ENCODE measurements at regions not wholly inside any gene's neighbourhood (a gene's known extent, or its start where the extent isn't known, plus 50 kb on each side); places are given as distances from the start of the nearest gene placed in this dataset.
A peak's percentile ranks its signal among the peaks of the same experiment; 100 is the strongest.

- WGBS (ENCODE audit: insufficient coverage, low coverage, low lambda C conversion rate, missing lambda C conversion rate): 57% methylated on average over 5 of the region's 12 CpGs
- ATAC-seq: peak in 1 of 4 donors; percentile 25
- no peaks in the 10 kb centered on the region for H3K4me1 ChIP-seq
- no peak overlapping the region for H3K27ac ChIP-seq
- no peaks in the 10 kb centered on the region for H3K27me3 ChIP-seq
- DNase-seq: no peak
- H3K36me3 ChIP-seq: no peaks in the 10 kb centered on the region
- intact Hi-C loops (cut with DNase I): no loop called here
- H3K4me3 ChIP-seq: no peak overlapping the region
- TF ChIP-seq CTCF (IDR thresholded peaks at IDR 0.05): no peak
- TF ChIP-seq POLR2A (IDR thresholded peaks at IDR 0.05): no peak
- no peaks in the 10 kb centered on the region for H3K9me3 ChIP-seq
Measured at GRCh38 chr6:41488433-41489119, 57.6 kb upstream of the FOXP4 start.

GRCh38 chr6:41489120-41489851 lies 56.9 kb upstream of the FOXP4 start:
- Histone ChIP-seq H3K27ac (no peak overlapping the region), H3K9me3 (no peaks in the 10 kb centered on the region), H3K36me3 (no peaks in the 10 kb centered on the region), H3K4me3 (no peak overlapping the region), H3K4me1 (no peaks in the 10 kb centered on the region), H3K27me3 (no peaks in the 10 kb centered on the region)
- 63% methylated on average over 10 of the region's 16 CpGs for WGBS (ENCODE audit: insufficient coverage, low coverage, low lambda C conversion rate, missing lambda C conversion rate)
- ATAC-seq (no peak), DNase-seq (no peak)
- intact Hi-C loops (cut with DNase I): no loop called here
- TF ChIP-seq POLR2A (IDR thresholded peaks at IDR 0.05) (no peak), CTCF (IDR thresholded peaks at IDR 0.05) (no peak)

GRCh38 chr6:41492261-41492891 lies 53.8 kb upstream of the FOXP4 start:
- H3K36me3 ChIP-seq: no peaks in the 10 kb centered on the region
- no peak for ATAC-seq
- H3K27ac ChIP-seq: no peak overlapping the region
- DNase-seq: no peak
- 68% methylated on average over 6 of the region's 16 CpGs for WGBS (ENCODE audit: insufficient coverage, low coverage, low lambda C conversion rate, missing lambda C conversion rate)
- H3K4me3 ChIP-seq: no peak overlapping the region
- no peaks in the 10 kb centered on the region for H3K4me1 ChIP-seq
- H3K9me3 ChIP-seq: no peaks in the 10 kb centered on the region
- intact Hi-C loops (cut with DNase I): no loop called here
- TF ChIP-seq POLR2A (IDR thresholded peaks at IDR 0.05) (no peak), CTCF (IDR thresholded peaks at IDR 0.05) (no peak)
- no peaks in the 10 kb centered on the region for H3K27me3 ChIP-seq

- no peak for DNase-seq
- no peak overlapping the region for H3K4me3 ChIP-seq
- TF ChIP-seq CTCF (IDR thresholded peaks at IDR 0.05): no peak
- no peak for TF ChIP-seq POLR2A (IDR thresholded peaks at IDR 0.05)
- H3K4me1 ChIP-seq: no peaks in the 10 kb centered on the region
- no peaks in the 10 kb centered on the region for H3K27me3 ChIP-seq
- no peak overlapping the region for H3K27ac ChIP-seq
- ATAC-seq: no peak
- H3K9me3 ChIP-seq: no peaks in the 10 kb centered on the region
- 35% methylated on average over 14 of the region's 16 CpGs for WGBS (ENCODE audit: insufficient coverage, low coverage, low lambda C conversion rate, missing lambda C conversion rate)
- no peaks in the 10 kb centered on the region for H3K36me3 ChIP-seq
- intact Hi-C loops (cut with DNase I): no loop called here
Measured at GRCh38 chr6:41494212-41495110, 51.7 kb upstream of the FOXP4 start.
